Smooth muscle cell (in vitro differentiated cells): ENCODE measurements at regions not wholly inside any gene's neighbourhood (a gene's known extent, or its start where the extent isn't known, plus 50 kb on each side); places are given as distances from the start of the nearest gene placed in this dataset.

ENCODE experiments used
- DNase-seq: peaks from one replicate; lab custom pipeline; 2025; ENCODE audit not compliant: unreplicated experiment; lab: John Stamatoyannopoulos, UW
- H2AFZ ChIP-seq: fragments of 200-600 bp; sonication (generic); 2 replicates; pipeline ENCODE4 v1.6.0; 2016; ENCODE audit warnings: antibody characterized with exemption, low read depth, mild to moderate bottlenecking
- H3F3A ChIP-seq: fragments of 200-600 bp; sonication (generic); 2 replicates; pipeline ENCODE4 v1.6.0; 2017; ENCODE audit warnings: antibody characterized with exemption, low read depth
- H3K27ac ChIP-seq: fragments of 200-600 bp; sonication (generic); 2 replicates; pipeline ENCODE4 v1.5.1; 2016; ENCODE audit warnings: low read depth, mild to moderate bottlenecking
- H3K27me3 ChIP-seq: fragments of 200-600 bp; sonication (generic); 2 replicates; pipeline ENCODE4 v1.6.1; 2016; ENCODE audit warnings: low read depth, mild to moderate bottlenecking
- H3K36me3 ChIP-seq: fragments of 200-600 bp; sonication (generic); 2 replicates; pipeline ENCODE4 v1.5.1; 2016; ENCODE audit warnings: low read depth
- H3K4me1 ChIP-seq: fragments of 200-600 bp; sonication (generic); 2 replicates; pipeline ENCODE4 v1.5.1; 2016; ENCODE audit warnings: low read depth
- H3K4me2 ChIP-seq: fragments of 200-600 bp; sonication (generic); 2 replicates; pipeline ENCODE4 v1.6.0; 2016; ENCODE audit warnings: mild to moderate bottlenecking
- H3K4me3 ChIP-seq: fragments of 200-600 bp; sonication (generic); 2 replicates; pipeline ENCODE4 v1.5.1; 2016; ENCODE audit warnings: mild to moderate bottlenecking
- H3K79me2 ChIP-seq: fragments of 200-600 bp; sonication (generic); 2 replicates; pipeline ENCODE4 v1.6.0; 2016; ENCODE audit warnings: low read depth, mild to moderate bottlenecking
- H3K9ac ChIP-seq: fragments of 200-600 bp; sonication (generic); 2 replicates; pipeline ENCODE4 v1.6.0; 2016; ENCODE audit warnings: low read depth
- H3K9me3 ChIP-seq: fragments of 200-600 bp; sonication (generic); replicated peaks from 2 replicates; pipeline ENCODE4 v1.5.1; 2016; ENCODE audit warnings: low read depth
- H4K20me1 ChIP-seq: fragments of 200-600 bp; sonication (generic); 2 replicates; pipeline ENCODE4 v1.6.0; 2016; ENCODE audit warnings: low read depth
- WGBS: methylation state at CpG from one replicate; pipeline ENCODE4 v1.1.7; 2016; ENCODE audit warnings: low lambda C conversion rate; 5-methylcytosine and 5-hydroxymethylcytosine counted together
- TF ChIP-seq, protein P1 (sequence below): fragments of 200-600 bp; sonication (generic); IDR thresholded peaks from 2 replicates; pipeline ENCODE4 v1.5.1; 2017; ENCODE audit warnings: borderline replicate concordance, mild to moderate bottlenecking, antibody characterized with exemption; ENCODE audit not compliant: insufficient read depth, poor library complexity, severe bottlenecking

DNA sequence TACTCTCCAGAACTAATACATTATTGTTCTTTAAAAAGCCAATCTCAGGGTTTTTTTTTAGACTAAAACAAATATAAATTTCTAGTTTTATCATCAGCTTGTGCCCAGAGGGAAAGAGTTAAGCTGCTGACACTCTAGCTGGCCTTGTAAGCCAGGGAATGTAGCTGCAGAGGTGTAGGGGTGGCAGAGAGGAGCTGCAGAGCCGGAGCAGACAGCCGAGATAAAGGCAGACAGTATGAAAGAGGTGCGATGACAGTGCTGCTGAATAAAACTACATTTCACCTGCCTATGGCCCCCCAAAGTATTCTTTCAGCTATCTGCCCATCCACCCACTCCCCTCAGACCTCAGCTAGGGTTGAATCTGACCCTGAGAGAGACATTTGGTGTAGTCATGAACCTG is 653.7 kb upstream of the ZWINT start:
- TF ChIP-seq, protein P1, sequence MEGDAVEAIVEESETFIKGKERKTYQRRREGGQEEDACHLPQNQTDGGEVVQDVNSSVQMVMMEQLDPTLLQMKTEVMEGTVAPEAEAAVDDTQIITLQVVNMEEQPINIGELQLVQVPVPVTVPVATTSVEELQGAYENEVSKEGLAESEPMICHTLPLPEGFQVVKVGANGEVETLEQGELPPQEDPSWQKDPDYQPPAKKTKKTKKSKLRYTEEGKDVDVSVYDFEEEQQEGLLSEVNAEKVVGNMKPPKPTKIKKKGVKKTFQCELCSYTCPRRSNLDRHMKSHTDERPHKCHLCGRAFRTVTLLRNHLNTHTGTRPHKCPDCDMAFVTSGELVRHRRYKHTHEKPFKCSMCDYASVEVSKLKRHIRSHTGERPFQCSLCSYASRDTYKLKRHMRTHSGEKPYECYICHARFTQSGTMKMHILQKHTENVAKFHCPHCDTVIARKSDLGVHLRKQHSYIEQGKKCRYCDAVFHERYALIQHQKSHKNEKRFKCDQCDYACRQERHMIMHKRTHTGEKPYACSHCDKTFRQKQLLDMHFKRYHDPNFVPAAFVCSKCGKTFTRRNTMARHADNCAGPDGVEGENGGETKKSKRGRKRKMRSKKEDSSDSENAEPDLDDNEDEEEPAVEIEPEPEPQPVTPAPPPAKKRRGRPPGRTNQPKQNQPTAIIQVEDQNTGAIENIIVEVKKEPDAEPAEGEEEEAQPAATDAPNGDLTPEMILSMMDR = no peak
- H3K9me3 ChIP-seq = no peaks in the 10 kb centered on the region
- H3K4me2 ChIP-seq = no peak overlapping the region
- H3K79me2 ChIP-seq = no peaks in the 10 kb centered on the region
- no peak overlapping the region for H3K9ac ChIP-seq
- WGBS = 72% methylated on average over 3 of the region's 3 CpGs
- DNase-seq = no peak
- H3K4me1 ChIP-seq = no peaks in the 10 kb centered on the region
- H3F3A ChIP-seq = no peaks in the 10 kb centered on the region
- H3K36me3 ChIP-seq = no peaks in the 10 kb centered on the region
- H2AFZ ChIP-seq = no peak overlapping the region
- H3K27ac ChIP-seq = no peak overlapping the region
- H4K20me1 ChIP-seq = no peaks in the 10 kb centered on the region
- no peak overlapping the region for H3K4me3 ChIP-seq
- H3K27me3 ChIP-seq = peaks cover 4% of the 10 kb centered on the region

DNA sequence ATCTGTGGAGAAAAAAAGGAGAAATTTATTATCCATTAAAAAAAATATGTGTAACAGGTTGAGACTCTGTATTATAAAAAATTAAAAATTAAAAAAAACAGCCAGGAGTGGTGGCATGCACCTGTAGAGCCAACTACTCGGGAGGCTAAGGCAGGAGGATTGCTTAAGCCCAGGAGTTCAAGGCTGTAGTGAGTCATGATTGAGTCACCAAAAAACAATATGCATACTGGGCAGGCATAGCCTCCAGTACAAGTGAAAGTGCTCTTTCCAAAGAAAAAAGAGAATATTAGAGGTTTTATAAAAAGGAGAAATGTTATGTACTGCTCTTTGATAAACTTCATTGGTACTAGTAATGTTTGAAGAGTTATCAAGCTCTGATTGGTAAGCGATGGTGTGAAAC is 647.1 kb upstream of the ZWINT start:
- Histone ChIP-seq H3K4me3 (no peak overlapping the region), H3K27me3 (no peaks in the 10 kb centered on the region), H2AFZ (no peak overlapping the region), H3K36me3 (no peaks in the 10 kb centered on the region), H4K20me1 (no peaks in the 10 kb centered on the region), H3F3A (no peaks in the 10 kb centered on the region), H3K27ac (no peak overlapping the region), H3K9ac (no peak overlapping the region), H3K4me2 (no peak overlapping the region), H3K9me3 (no peaks in the 10 kb centered on the region), H3K4me1 (no peaks in the 10 kb centered on the region), H3K79me2 (no peaks in the 10 kb centered on the region)
- TF ChIP-seq, protein P1 = no peak
- 68% methylated on average over 2 of the region's 2 CpGs for WGBS
- no peak for DNase-seq

DNA sequence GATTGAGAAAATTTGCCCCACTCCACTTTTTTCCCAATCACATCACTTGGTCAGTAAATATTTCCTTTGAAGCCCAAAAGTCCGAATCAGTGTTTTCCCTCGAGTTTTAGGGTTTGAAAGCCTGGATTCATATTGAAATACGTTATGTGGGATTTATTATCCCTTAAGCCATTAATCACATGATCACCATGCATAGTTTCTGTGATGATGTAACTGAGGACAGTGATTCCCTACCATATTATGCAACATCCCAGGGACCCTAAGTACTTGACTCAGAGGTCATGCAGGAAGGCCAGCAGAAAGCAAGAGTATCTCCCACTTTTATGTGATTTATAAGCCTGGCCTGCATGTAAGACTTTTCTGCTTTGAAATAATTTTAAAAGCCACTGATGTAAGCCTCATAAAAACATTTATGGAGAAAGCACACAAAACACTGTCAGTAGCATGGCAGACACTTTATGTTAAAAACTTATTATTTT is 630.6 kb upstream of the ZWINT start:
- Histone ChIP-seq H3K9me3 (no peaks in the 10 kb centered on the region), H3K79me2 (no peaks in the 10 kb centered on the region), H4K20me1 (no peaks in the 10 kb centered on the region), H2AFZ (no peak overlapping the region), H3K36me3 (no peaks in the 10 kb centered on the region), H3K9ac (no peak overlapping the region), H3K4me2 (no peak overlapping the region), H3F3A (no peaks in the 10 kb centered on the region), H3K4me3 (no peak overlapping the region), H3K27me3 (no peaks in the 10 kb centered on the region), H3K4me1 (no peaks in the 10 kb centered on the region), H3K27ac (no peak overlapping the region)
- WGBS = 53% methylated on average over 3 of the region's 3 CpGs
- no peak for DNase-seq
- TF ChIP-seq, protein P1 = no peak

DNA sequence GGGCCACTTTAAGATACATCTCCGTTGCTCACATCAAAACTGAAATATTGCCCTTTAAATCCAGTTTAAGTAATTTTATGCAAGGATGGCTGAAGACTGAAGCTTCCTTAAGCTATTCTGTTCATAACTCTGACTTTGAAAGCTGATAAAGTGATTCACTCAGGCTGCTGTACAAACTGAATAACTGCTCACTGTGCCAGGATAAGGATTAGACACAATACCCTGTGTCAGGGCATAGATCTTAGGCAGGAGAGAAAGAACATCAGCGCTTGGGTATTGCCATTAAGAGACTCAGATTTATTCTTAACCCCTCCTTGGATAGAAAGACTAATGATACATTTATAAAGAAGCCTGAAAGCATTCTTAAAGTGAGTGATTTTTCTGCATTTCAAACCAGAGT is 614.5 kb upstream of the ZWINT start:
- Histone ChIP-seq H3K36me3 (no peaks in the 10 kb centered on the region), H4K20me1 (no peaks in the 10 kb centered on the region), H3K4me2 (no peak overlapping the region), H3K9me3 (no peaks in the 10 kb centered on the region), H3K79me2 (no peaks in the 10 kb centered on the region), H3K27me3 (no peaks in the 10 kb centered on the region), H3K27ac (no peak overlapping the region), H3K9ac (no peak overlapping the region), H2AFZ (no peak overlapping the region), H3F3A (no peaks in the 10 kb centered on the region), H3K4me1 (no peaks in the 10 kb centered on the region), H3K4me3 (no peak overlapping the region)
- TF ChIP-seq, protein P1 = no peak
- WGBS = 74% methylated on average over 2 of the region's 2 CpGs
- DNase-seq = no peak
